KMS-11 (cell line): ENCODE measurements at regions not wholly inside any gene's neighbourhood (a gene's known extent, or its start where the extent isn't known, plus 50 kb on each side); places are given as distances from the start of the nearest gene placed in this dataset.

Experiments
- H2AFZ ChIP-seq: fragments of 200-600 bp; sonication (generic); 2 replicates; pipeline ENCODE4 v1.6.1; 2016; ENCODE audit warnings: antibody characterized with exemption, mixed run types, low read depth
- H3K27ac ChIP-seq: fragments of 200-600 bp; sonication (generic); 2 replicates; pipeline ENCODE4 v1.6.1; 2016; ENCODE audit warnings: mild to moderate bottlenecking, mixed run types
- H3K27me3 ChIP-seq: fragments of 200-600 bp; sonication (generic); 2 replicates; pipeline ENCODE4 v1.6.1; 2017; ENCODE audit warnings: mild to moderate bottlenecking, low read depth, mixed run types, moderate library complexity; ENCODE audit not compliant: insufficient read depth
- H3K36me3 ChIP-seq: fragments of 200-600 bp; sonication (generic); 2 replicates; pipeline ENCODE4 v1.6.1; 2017; ENCODE audit warnings: mild to moderate bottlenecking, mixed run types; ENCODE audit not compliant: insufficient read depth
- H3K4me1 ChIP-seq: fragments of 200-600 bp; sonication (generic); 2 replicates; pipeline ENCODE4 v1.6.1; 2016; ENCODE audit warnings: mild to moderate bottlenecking, low read depth, mixed run types; ENCODE audit not compliant: poor library complexity, severe bottlenecking
- H3K4me2 ChIP-seq: fragments of 200-600 bp; sonication (generic); 2 replicates; pipeline ENCODE4 v1.7.0; 2016; ENCODE audit warnings: mild to moderate bottlenecking, mixed run types
- H3K4me3 ChIP-seq: fragments of 200-600 bp; sonication (generic); IDR thresholded peaks from 2 replicates; pipeline ENCODE4 v1.6.1; 2017; ENCODE audit warnings: low read depth, low read length, mixed read lengths; ENCODE audit not compliant: insufficient read depth
- H3K79me2 ChIP-seq: fragments of 200-600 bp; sonication (generic); 2 replicates; pipeline ENCODE4 v1.6.1; 2016; ENCODE audit warnings: low read depth, mixed run types; ENCODE audit not compliant: insufficient read depth
- H3K9ac ChIP-seq: fragments of 200-600 bp; sonication (generic); 2 replicates; pipeline ENCODE4 v1.6.1; 2016; ENCODE audit warnings: mild to moderate bottlenecking, mixed run types
- H4K20me1 ChIP-seq: fragments of 200-600 bp; sonication (generic); 2 replicates; pipeline ENCODE4 v1.6.1; 2016; ENCODE audit warnings: mild to moderate bottlenecking, mixed run types; ENCODE audit not compliant: insufficient read depth
- TF ChIP-seq, protein P1 (sequence below): fragments of 200-600 bp; sonication (generic); conservative IDR thresholded peaks from 2 replicates; pipeline ENCODE4 v1.6.1; 2017; ENCODE audit warnings: low read depth, mild to moderate bottlenecking, antibody characterized with exemption, low read length, moderate library complexity, mixed read lengths

DNA sequence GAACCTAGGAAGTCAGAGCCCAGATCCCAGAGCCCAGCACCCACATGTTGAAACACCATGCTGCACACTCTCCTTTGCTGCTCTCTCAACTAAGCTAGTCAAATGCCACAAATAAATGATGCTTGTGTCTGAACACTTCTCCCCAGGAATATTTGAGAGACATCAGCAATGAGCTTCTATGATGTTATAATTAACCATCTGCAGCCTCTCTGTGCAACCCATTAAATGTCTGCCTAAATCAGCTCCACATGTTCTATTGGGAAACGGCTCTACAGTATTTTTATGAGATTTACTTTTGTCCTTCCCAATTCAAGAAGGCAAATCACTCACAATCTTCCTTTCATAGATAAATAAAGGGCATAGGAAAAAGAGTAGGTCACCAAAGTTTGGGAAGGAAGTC is 266.8 kb upstream of the PARD3B start:
- Histone ChIP-seq H3K27me3 (no peaks in the 10 kb centered on the region), H4K20me1 (no peaks in the 10 kb centered on the region)
- TF ChIP-seq, protein P1, sequence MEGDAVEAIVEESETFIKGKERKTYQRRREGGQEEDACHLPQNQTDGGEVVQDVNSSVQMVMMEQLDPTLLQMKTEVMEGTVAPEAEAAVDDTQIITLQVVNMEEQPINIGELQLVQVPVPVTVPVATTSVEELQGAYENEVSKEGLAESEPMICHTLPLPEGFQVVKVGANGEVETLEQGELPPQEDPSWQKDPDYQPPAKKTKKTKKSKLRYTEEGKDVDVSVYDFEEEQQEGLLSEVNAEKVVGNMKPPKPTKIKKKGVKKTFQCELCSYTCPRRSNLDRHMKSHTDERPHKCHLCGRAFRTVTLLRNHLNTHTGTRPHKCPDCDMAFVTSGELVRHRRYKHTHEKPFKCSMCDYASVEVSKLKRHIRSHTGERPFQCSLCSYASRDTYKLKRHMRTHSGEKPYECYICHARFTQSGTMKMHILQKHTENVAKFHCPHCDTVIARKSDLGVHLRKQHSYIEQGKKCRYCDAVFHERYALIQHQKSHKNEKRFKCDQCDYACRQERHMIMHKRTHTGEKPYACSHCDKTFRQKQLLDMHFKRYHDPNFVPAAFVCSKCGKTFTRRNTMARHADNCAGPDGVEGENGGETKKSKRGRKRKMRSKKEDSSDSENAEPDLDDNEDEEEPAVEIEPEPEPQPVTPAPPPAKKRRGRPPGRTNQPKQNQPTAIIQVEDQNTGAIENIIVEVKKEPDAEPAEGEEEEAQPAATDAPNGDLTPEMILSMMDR: no peak

DNA sequence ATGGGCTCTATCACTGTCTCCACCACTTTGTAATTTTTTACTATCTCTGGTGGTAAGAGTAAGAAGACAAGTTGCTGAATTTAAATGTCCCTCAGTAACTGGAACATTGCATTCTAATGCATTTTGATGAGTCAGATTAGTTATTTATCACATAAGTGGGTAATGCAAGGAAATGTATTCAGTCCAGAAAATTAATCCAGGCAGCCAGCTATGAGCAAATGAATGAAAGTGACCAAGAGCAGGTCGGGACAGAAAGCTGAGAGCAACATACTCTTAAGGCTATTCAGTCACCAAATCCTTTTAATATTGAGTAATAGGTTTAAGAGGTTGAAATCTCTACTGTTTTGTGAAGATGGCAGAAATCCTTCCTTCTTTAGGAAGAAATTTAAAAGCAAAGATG is 265.5 kb upstream of the PARD3B start:
- no peaks in the 10 kb centered on the region for H3K36me3 ChIP-seq
- H2AFZ ChIP-seq: no peak overlapping the region
- no peak overlapping the region for H3K4me2 ChIP-seq
- H3K4me3 ChIP-seq: no peak overlapping the region
- no peaks in the 10 kb centered on the region for H3K27me3 ChIP-seq
- H3K27ac ChIP-seq: no peak overlapping the region
- H3K79me2 ChIP-seq: no peaks in the 10 kb centered on the region
- no peaks in the 10 kb centered on the region for H3K4me1 ChIP-seq
- H3K9ac ChIP-seq: no peak overlapping the region
- TF ChIP-seq, protein P1: no peak
- H4K20me1 ChIP-seq: no peaks in the 10 kb centered on the region

More for the DNA sequence above, 266.8 kb upstream of the PARD3B start:
- no peak overlapping the region for H3K4me2 ChIP-seq
- no peaks in the 10 kb centered on the region for H3K79me2 ChIP-seq
- H3K4me1 ChIP-seq: no peaks in the 10 kb centered on the region
- H3K4me3 ChIP-seq: no peak overlapping the region
- H3K9ac ChIP-seq: no peak overlapping the region
- no peaks in the 10 kb centered on the region for H3K36me3 ChIP-seq
- no peak overlapping the region for H2AFZ ChIP-seq
- no peak overlapping the region for H3K27ac ChIP-seq

DNA sequence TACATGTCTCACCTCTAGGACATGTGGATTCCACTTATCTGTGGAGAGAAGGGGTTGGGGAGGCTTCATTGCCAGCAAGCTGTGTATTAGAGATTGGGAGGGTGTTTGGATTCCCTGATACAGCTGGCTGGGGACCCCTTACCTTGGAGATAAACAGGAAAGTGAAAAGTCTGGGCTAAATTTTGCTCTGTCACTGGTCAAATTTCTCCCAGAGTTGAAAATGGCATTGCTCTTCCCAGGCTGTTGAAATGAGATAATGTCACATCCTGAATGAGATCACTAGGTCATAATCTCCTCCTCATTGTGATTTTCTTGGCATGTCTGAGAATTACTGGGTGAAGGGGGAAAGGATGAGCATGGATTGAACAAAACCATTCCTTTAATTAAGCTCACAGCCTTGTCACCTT is 265.0 kb upstream of the PARD3B start:
- no peak overlapping the region for H3K9ac ChIP-seq
- H2AFZ ChIP-seq: no peak overlapping the region
- H3K4me3 ChIP-seq: no peak overlapping the region
- no peak overlapping the region for H3K27ac ChIP-seq
- no peaks in the 10 kb centered on the region for H3K36me3 ChIP-seq
- H3K4me1 ChIP-seq: no peaks in the 10 kb centered on the region
- H3K79me2 ChIP-seq: no peaks in the 10 kb centered on the region
- H4K20me1 ChIP-seq: no peaks in the 10 kb centered on the region
- H3K27me3 ChIP-seq: no peaks in the 10 kb centered on the region
- TF ChIP-seq, protein P1: no peak
- no peak overlapping the region for H3K4me2 ChIP-seq

DNA sequence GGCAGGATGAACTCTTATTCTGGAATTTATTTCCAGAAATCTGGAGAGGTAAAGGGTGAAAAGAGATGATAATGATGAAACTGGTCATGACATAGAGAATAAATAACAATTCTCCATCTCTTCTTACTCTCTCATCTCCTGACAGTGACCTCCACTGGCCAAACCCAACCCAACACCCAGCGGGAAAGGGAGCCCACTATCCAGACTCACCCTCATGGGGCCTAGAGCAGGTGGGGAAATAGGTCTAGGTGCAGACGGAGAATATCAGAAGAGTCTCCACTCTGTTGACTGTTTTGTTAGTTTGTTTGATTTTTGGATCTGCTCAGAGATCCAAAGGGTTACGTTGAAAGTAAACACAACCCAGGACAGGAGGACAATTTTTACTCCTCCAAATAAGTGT is 263.2 kb upstream of the PARD3B start:
- no peaks in the 10 kb centered on the region for H3K79me2 ChIP-seq
- no peak overlapping the region for H3K4me3 ChIP-seq
- no peak overlapping the region for H3K27ac ChIP-seq
- H4K20me1 ChIP-seq: no peaks in the 10 kb centered on the region
- TF ChIP-seq, protein P1: no peak
- no peak overlapping the region for H2AFZ ChIP-seq
- no peaks in the 10 kb centered on the region for H3K36me3 ChIP-seq
- H3K4me1 ChIP-seq: no peaks in the 10 kb centered on the region
- H3K4me2 ChIP-seq: no peak overlapping the region
- H3K27me3 ChIP-seq: no peaks in the 10 kb centered on the region
- H3K9ac ChIP-seq: no peak overlapping the region
